ENCODE measurements at regions not wholly inside any gene's neighbourhood (a gene's known extent, or its start where the extent isn't known, plus 50 kb on each side); places are given as distances from the start of the nearest gene placed in this dataset.

- no peak for DNase-seq
- Mint-ChIP-seq H3K4me3 (no peak overlapping the region), H3K4me1 (peaks cover 13% of the 10 kb centered on the region), H3K36me3 (ENCODE audit: low read depth) (peaks cover 52% of the 10 kb centered on the region), H3K27ac (no peak overlapping the region), H3K27me3 (no peaks in the 10 kb centered on the region), H3K9me3 (no peaks in the 10 kb centered on the region)
- ChIA-PET CTCF (no interaction called here), POLR2A (no interaction called here)
These were observed 70.5 kb upstream of the CD99 start for GRCh38 chrX:2620576-2620975.

- Mint-ChIP-seq H3K4me3 (no peak overlapping the region), H3K9me3 (no peaks in the 10 kb centered on the region), H3K4me1 (peaks cover 24% of the 10 kb centered on the region), H3K36me3 (ENCODE audit: low read depth) (peaks cover 68% of the 10 kb centered on the region), H3K27me3 (no peaks in the 10 kb centered on the region), H3K27ac (no peak overlapping the region)
- ChIA-PET CTCF (no interaction called here), POLR2A (no interaction called here)
- no peak for DNase-seq
These were observed 72.6 kb upstream of the CD99 start for GRCh38 chrX:2618516-2618915.

- ChIA-PET POLR2A (no interaction called here), CTCF (no interaction called here)
- no peak overlapping the region for H3K4me3 Mint-ChIP-seq
- peaks cover 70% of the 10 kb centered on the region for H3K36me3 Mint-ChIP-seq (ENCODE audit: low read depth)
- no peak overlapping the region for H3K27ac Mint-ChIP-seq
- no peaks in the 10 kb centered on the region for H3K27me3 Mint-ChIP-seq
- no peaks in the 10 kb centered on the region for H3K9me3 Mint-ChIP-seq
- H3K4me1 Mint-ChIP-seq: peaks cover 48% of the 10 kb centered on the region
- DNase-seq: no peak
These were observed 76.2 kb upstream of the CD99 start for GRCh38 chrX:2614911-2615310.

GRCh38 chrX:2610246-2611170 lies 80.6 kb upstream of the CD99 start:
- POLR2A ChIA-PET: no interaction called here
- H3K36me3 Mint-ChIP-seq (ENCODE audit: low read depth): peaks cover 48% of the 10 kb centered on the region
- no peak for DNase-seq

GRCh38 chrX:2609431-2610238 lies 81.5 kb upstream of the CD99 start:
- Mint-ChIP-seq H3K4me1 (peaks cover 48% of the 10 kb centered on the region), H3K4me3 (peak overlapping the region; percentile 94), H3K9me3 (peaks cover 2% of the 10 kb centered on the region), H3K27me3 (no peaks in the 10 kb centered on the region), H3K36me3 (ENCODE audit: low read depth) (peaks cover 39% of the 10 kb centered on the region), H3K27ac (peak overlapping the region; percentile 69)
- POLR2A ChIA-PET: no interaction called here
- no peak for DNase-seq
- CTCF ChIA-PET: no interaction called here

More at GRCh38 chrX:2610246-2611170, 80.6 kb upstream of the CD99 start:
- Mint-ChIP-seq H3K27me3 (no peaks in the 10 kb centered on the region), H3K27ac (peak overlapping the region; percentile 73), H3K4me1 (peaks cover 50% of the 10 kb centered on the region), H3K9me3 (peaks cover 2% of the 10 kb centered on the region), H3K4me3 (peak overlapping the region; percentile 94)
- CTCF ChIA-PET: no interaction called here

- Mint-ChIP-seq H3K4me3 (peak overlapping the region; percentile 94), H3K27me3 (no peaks in the 10 kb centered on the region), H3K27ac (peak overlapping the region; percentile 95), H3K4me1 (peaks cover 45% of the 10 kb centered on the region), H3K36me3 (ENCODE audit: low read depth) (peaks cover 34% of the 10 kb centered on the region), H3K9me3 (peaks cover 2% of the 10 kb centered on the region)
- DNase-seq: peak; percentile 91
- CTCF ChIA-PET: no interaction called here
- POLR2A ChIA-PET: no interaction called here
These were observed 82.3 kb upstream of the CD99 start for GRCh38 chrX:2608638-2609430.

GRCh38 chrX:2607113-2607512 lies 84.0 kb upstream of the CD99 start:
- peaks cover 32% of the 10 kb centered on the region for H3K36me3 Mint-ChIP-seq (ENCODE audit: low read depth)
- H3K9me3 Mint-ChIP-seq: peaks cover 2% of the 10 kb centered on the region
- no peaks in the 10 kb centered on the region for H3K27me3 Mint-ChIP-seq
- H3K27ac Mint-ChIP-seq: no peak overlapping the region
- H3K4me1 Mint-ChIP-seq: peaks cover 36% of the 10 kb centered on the region
- no peak for DNase-seq
- H3K4me3 Mint-ChIP-seq: peak overlapping the region; percentile 94
- ChIA-PET CTCF (no interaction called here), POLR2A (no interaction called here)

- no peak overlapping the region for H3K27ac Mint-ChIP-seq
- no peak overlapping the region for H3K4me3 Mint-ChIP-seq
- H3K36me3 Mint-ChIP-seq (ENCODE audit: low read depth): peaks cover 32% of the 10 kb centered on the region
- peaks cover 4% of the 10 kb centered on the region for H3K4me1 Mint-ChIP-seq
- ChIA-PET POLR2A (no interaction called here), CTCF (no interaction called here)
- H3K9me3 Mint-ChIP-seq: no peaks in the 10 kb centered on the region
- no peak for DNase-seq
- H3K27me3 Mint-ChIP-seq: no peaks in the 10 kb centered on the region
These were observed 90.5 kb upstream of the CD99 start for GRCh38 chrX:2600564-2600963.

GRCh38 chrX:2596555-2597255 lies 94.4 kb upstream of the CD99 start:
- Mint-ChIP-seq H3K36me3 (ENCODE audit: low read depth) (peaks cover 19% of the 10 kb centered on the region), H3K27ac (no peak overlapping the region), H3K4me1 (peaks cover 12% of the 10 kb centered on the region), H3K27me3 (no peaks in the 10 kb centered on the region), H3K4me3 (no peak overlapping the region), H3K9me3 (no peaks in the 10 kb centered on the region)
- CTCF ChIA-PET: no interaction called here
- DNase-seq: no peak
- POLR2A ChIA-PET: no interaction called here

- no peaks in the 10 kb centered on the region for H3K9me3 Mint-ChIP-seq
- no peak overlapping the region for H3K27ac Mint-ChIP-seq
- H3K4me3 Mint-ChIP-seq: no peak overlapping the region
- POLR2A ChIA-PET: no interaction called here
- no peak for DNase-seq
- no peaks in the 10 kb centered on the region for H3K27me3 Mint-ChIP-seq
- CTCF ChIA-PET: no interaction called here
- H3K4me1 Mint-ChIP-seq: peaks cover 12% of the 10 kb centered on the region
- peaks cover 19% of the 10 kb centered on the region for H3K36me3 Mint-ChIP-seq (ENCODE audit: low read depth)
These were observed 95.0 kb upstream of the CD99 start for GRCh38 chrX:2596045-2596444.

GRCh38 chrX:2595258-2595657 lies 94.5 kb upstream of the DHRSX start:
- DNase-seq: no peak
- H3K4me1 Mint-ChIP-seq: peaks cover 14% of the 10 kb centered on the region
- H3K27ac Mint-ChIP-seq: no peak overlapping the region
- H3K27me3 Mint-ChIP-seq: no peaks in the 10 kb centered on the region
- no peaks in the 10 kb centered on the region for H3K9me3 Mint-ChIP-seq
- POLR2A ChIA-PET: no interaction called here
- H3K36me3 Mint-ChIP-seq (ENCODE audit: low read depth): peaks cover 15% of the 10 kb centered on the region
- H3K4me3 Mint-ChIP-seq: no peak overlapping the region
- CTCF ChIA-PET: no interaction called here

GRCh38 chrX:2594491-2594890 lies 93.7 kb upstream of the DHRSX start:
- Mint-ChIP-seq H3K4me3 (no peak overlapping the region), H3K4me1 (peaks cover 14% of the 10 kb centered on the region), H3K36me3 (ENCODE audit: low read depth) (peaks cover 10% of the 10 kb centered on the region), H3K27me3 (no peaks in the 10 kb centered on the region), H3K9me3 (no peaks in the 10 kb centered on the region), H3K27ac (no peak overlapping the region)
- DNase-seq: no peak
- POLR2A ChIA-PET: no interaction called here
- CTCF ChIA-PET: no interaction called here
